HL-60/S4 treated with phorbol 12-myristate 13-acetate at 8.2 ng/mL for 4 days and 3 days (cell line): ENCODE measurements at regions not wholly inside any gene's neighbourhood (a gene's known extent, or its start where the extent isn't known, plus 50 kb on each side); places are given as distances from the start of the nearest gene placed in this dataset.

Source experiments
- in situ Hi-C: fragments of 300-500 bp; cut with MboI; formaldehyde crosslinking; loops from 2 replicates; pipeline ENCODE4 v1.15.0; 2022; ENCODE audit warnings: low sequenced_read_pairs

GRCh38 chr12:124460771-124461170 is 106.6 kb downstream of the NCOR2 start:
- in situ Hi-C loops = loop anchor here (25.0 kb wide), 1 partner anchor 302 kb away; no protein-coding TSS in a partner anchor

GRCh38 chr12:124459852-124460645 is 107.4 kb downstream of the NCOR2 start:
- in situ Hi-C loops = loop anchor here (25.0 kb wide), 1 partner anchor 302 kb away; no protein-coding TSS in a partner anchor

GRCh38 chr12:124458992-124459851 is 108.2 kb downstream of the NCOR2 start:
- in situ Hi-C loops = loop anchor here (25.0 kb wide), 1 partner anchor 303 kb away; no protein-coding TSS in a partner anchor

- in situ Hi-C loops = loop anchor here (25.0 kb wide), 1 partner anchor 304 kb away; no protein-coding TSS in a partner anchor
Measured at GRCh38 chr12:124458220-124458991, 109.0 kb downstream of the NCOR2 start.

GRCh38 chr12:124457287-124458219 is 109.9 kb downstream of the NCOR2 start:
- in situ Hi-C loops = loop anchor here (25.0 kb wide), 1 partner anchor 305 kb away; no protein-coding TSS in a partner anchor

GRCh38 chr12:124456652-124457152 is 110.7 kb downstream of the NCOR2 start:
- in situ Hi-C loops = loop anchor here (25.0 kb wide), 1 partner anchor 306 kb away; no protein-coding TSS in a partner anchor

- in situ Hi-C loops = loop anchor here (25.0 kb wide), 1 partner anchor 306 kb away; no protein-coding TSS in a partner anchor
Measured at GRCh38 chr12:124456133-124456651, 111.2 kb downstream of the NCOR2 start.

- in situ Hi-C loops = loop anchor here (25.0 kb wide), 1 partner anchor 307 kb away; no protein-coding TSS in a partner anchor
Measured at GRCh38 chr12:124455336-124455735, 112.1 kb downstream of the NCOR2 start.

- in situ Hi-C loops = loop anchor here (25.0 kb wide), 1 partner anchor 308 kb away; no protein-coding TSS in a partner anchor
Measured at GRCh38 chr12:124454735-124455134, 112.7 kb downstream of the NCOR2 start.

- in situ Hi-C loops = loop anchor here (25.0 kb wide), 1 partner anchor 308 kb away; no protein-coding TSS in a partner anchor
Measured at GRCh38 chr12:124454352-124454725, 113.1 kb downstream of the NCOR2 start.

- in situ Hi-C loops = loop anchor here (25.0 kb wide), 1 partner anchor 309 kb away; no protein-coding TSS in a partner anchor
Measured at GRCh38 chr12:124453419-124454351, 113.7 kb downstream of the NCOR2 start.

- in situ Hi-C loops = loop anchor here (25.0 kb wide), 1 partner anchor 310 kb away; no protein-coding TSS in a partner anchor
Measured at GRCh38 chr12:124452576-124453331, 114.7 kb downstream of the NCOR2 start.

GRCh38 chr12:124451637-124452243 is 115.7 kb downstream of the NCOR2 start:
- in situ Hi-C loops = loop anchor here (25.0 kb wide), 1 partner anchor 311 kb away; no protein-coding TSS in a partner anchor

- in situ Hi-C loops = loop anchor here (25.0 kb wide), 1 partner anchor 311 kb away; no protein-coding TSS in a partner anchor
Measured at GRCh38 chr12:124451016-124451415, 116.4 kb downstream of the NCOR2 start.

GRCh38 chr12:124450376-124450750 is 117.0 kb downstream of the NCOR2 start:
- in situ Hi-C loops = loop anchor here (25.0 kb wide), 1 partner anchor 312 kb away; no protein-coding TSS in a partner anchor
